Prostate gland (tissue), 2 donors: ENCODE measurements at regions not wholly inside any gene's neighbourhood (a gene's known extent, or its start where the extent isn't known, plus 50 kb on each side); places are given as distances from the start of the nearest gene placed in this dataset.

Source experiments
- DNase-seq: peaks from one replicate; pipeline ENCODE4 v3.0.0-alpha.2; 2019; ENCODE audit warnings: low spot score
- H3K27ac ChIP-seq, 2 donors: fragments of 200-600 bp; sonication (generic); 2 replicates each; pipeline ENCODE4 v1.5.1; 2017 to 2019
- H3K27me3 ChIP-seq: fragments of 200-600 bp; sonication (generic); replicated peaks from 2 replicates; pipeline ENCODE4 v1.5.1; 2019; ENCODE audit not compliant: insufficient read depth
- H3K36me3 ChIP-seq, 2 donors: fragments of 200-600 bp; sonication (generic); 1 replicate in 1 of 2; 2 replicates in 1 of 2; pipeline versions ENCODE4 v1.5.1 to v1.8.1; 2017 to 2019
- H3K4me1 ChIP-seq: fragments of 200-600 bp; sonication (generic); replicated peaks from 2 replicates; pipeline ENCODE4 v1.5.1; 2019
- H3K4me3 ChIP-seq, 2 donors: fragments of 200-600 bp; sonication (generic); 2 replicates each; pipeline ENCODE4 v1.5.1; 2017 to 2019
- H3K9me3 ChIP-seq: fragments of 200-600 bp; sonication (generic); 2 replicates; pipeline ENCODE4 v1.5.1; 2017
- POLR2A ChIP-seq: fragments of 450-650 bp; IDR thresholded peaks from one replicate; pipeline ENCODE4 v1.6.1; 2016; ENCODE audit warnings: antibody characterized with exemption, mild to moderate bottlenecking
- POLR2AphosphoS5 ChIP-seq: sonication (generic); formaldehyde crosslinking; IDR thresholded peaks from one replicate; pipeline ENCODE4 v1.6.1; 2017; ENCODE audit warnings: antibody characterized with exemption
- WGBS: methylation state at CpG from one replicate; pipeline ENCODE4 v1.1.5; 2018; 5-methylcytosine and 5-hydroxymethylcytosine counted together
- intact Hi-C: fragments of 100-400 bp; cut with DNase I; formaldehyde crosslinking; loops from one replicate; pipeline ENCODE4 v1.14.2; 2022
- TF ChIP-seq, protein P1 (sequence below), 4 experiments: fragments of 200-600 bp in 2 of 4; fragments of 450-650 bp in 2 of 4; sonication (generic) in 2 of 4; IDR thresholded peaks; 1 replicate in 3 of 4; 2 replicates in 1 of 4; pipeline ENCODE4 v1.5.1; 2016 to 2019; ENCODE audit warnings: antibody characterized with exemption in 4 of 4, mild to moderate bottlenecking in 2 of 4, moderate library complexity in 2 of 4

DNA sequence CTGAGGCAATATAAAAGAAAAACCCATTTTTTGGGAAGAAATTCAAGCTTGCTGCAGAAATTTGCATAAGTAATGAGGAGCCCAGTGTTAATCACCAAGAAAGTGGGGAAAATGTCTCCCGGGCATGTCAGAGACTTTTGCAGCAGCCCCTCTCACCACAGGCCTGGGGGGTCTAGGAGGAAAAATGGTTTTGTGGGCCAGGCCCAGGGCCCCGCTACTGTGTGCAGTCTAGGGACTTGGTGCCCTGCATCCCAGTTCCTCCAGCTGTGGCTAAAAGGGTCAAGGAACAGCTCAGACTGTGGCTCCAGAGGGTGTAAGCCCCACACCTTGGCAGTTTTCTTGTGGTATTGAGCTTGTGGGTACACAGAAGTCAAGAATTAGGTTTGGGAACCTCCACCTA lies 209.7 kb downstream of the HDGFL1 start:
- no peak overlapping the region for H3K27ac ChIP-seq
- H3K4me1 ChIP-seq, result no peaks in the 10 kb centered on the region
- 96% methylated on average over 2 of the region's 2 CpGs for WGBS
- DNase-seq, result no peak
- intact Hi-C loops, result no loop called here
- H3K4me3 ChIP-seq, result no peak overlapping the region
- no peak for TF ChIP-seq POLR2A
- TF ChIP-seq POLR2AphosphoS5, result no peak
- TF ChIP-seq, protein P1, sequence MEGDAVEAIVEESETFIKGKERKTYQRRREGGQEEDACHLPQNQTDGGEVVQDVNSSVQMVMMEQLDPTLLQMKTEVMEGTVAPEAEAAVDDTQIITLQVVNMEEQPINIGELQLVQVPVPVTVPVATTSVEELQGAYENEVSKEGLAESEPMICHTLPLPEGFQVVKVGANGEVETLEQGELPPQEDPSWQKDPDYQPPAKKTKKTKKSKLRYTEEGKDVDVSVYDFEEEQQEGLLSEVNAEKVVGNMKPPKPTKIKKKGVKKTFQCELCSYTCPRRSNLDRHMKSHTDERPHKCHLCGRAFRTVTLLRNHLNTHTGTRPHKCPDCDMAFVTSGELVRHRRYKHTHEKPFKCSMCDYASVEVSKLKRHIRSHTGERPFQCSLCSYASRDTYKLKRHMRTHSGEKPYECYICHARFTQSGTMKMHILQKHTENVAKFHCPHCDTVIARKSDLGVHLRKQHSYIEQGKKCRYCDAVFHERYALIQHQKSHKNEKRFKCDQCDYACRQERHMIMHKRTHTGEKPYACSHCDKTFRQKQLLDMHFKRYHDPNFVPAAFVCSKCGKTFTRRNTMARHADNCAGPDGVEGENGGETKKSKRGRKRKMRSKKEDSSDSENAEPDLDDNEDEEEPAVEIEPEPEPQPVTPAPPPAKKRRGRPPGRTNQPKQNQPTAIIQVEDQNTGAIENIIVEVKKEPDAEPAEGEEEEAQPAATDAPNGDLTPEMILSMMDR (IDR thresholded peaks at IDR 0.05), result no peak
- no peaks in the 10 kb centered on the region for H3K36me3 ChIP-seq
- no peaks in the 10 kb centered on the region for H3K27me3 ChIP-seq
- H3K9me3 ChIP-seq, result no peaks in the 10 kb centered on the region

DNA sequence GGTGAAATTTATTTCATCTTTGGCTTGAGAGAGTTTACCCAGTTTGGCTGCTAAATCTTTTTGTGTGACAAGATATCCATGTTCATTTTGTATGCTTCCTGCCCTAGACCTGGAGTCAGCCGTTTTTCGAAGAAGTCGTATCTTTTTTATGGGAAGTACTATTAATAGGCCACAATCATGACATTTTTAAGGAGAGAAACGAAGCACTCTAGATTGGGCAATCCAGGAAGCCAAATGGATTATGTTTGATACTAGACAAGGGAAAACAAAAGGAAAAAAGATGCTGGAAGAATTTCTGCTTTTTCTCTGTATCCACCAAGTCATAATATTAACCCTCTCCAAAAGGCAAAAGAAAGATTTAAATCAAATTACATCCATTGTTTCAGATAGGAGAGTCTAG lies 214.6 kb downstream of the HDGFL1 start:
- Histone ChIP-seq H3K4me1 (no peaks in the 10 kb centered on the region), H3K36me3 (no peaks in the 10 kb centered on the region), H3K9me3 (no peaks in the 10 kb centered on the region), H3K27me3 (no peaks in the 10 kb centered on the region), H3K4me3 (no peak overlapping the region), H3K27ac (no peak overlapping the region)
- TF ChIP-seq, protein P1 (IDR thresholded peaks at IDR 0.05), result no peak
- TF ChIP-seq POLR2AphosphoS5 (no peak), POLR2A (no peak)
- WGBS, result 22% methylated on average over 4 of the region's 4 CpGs
- no peak for DNase-seq
- intact Hi-C loops, result no loop called here

DNA sequence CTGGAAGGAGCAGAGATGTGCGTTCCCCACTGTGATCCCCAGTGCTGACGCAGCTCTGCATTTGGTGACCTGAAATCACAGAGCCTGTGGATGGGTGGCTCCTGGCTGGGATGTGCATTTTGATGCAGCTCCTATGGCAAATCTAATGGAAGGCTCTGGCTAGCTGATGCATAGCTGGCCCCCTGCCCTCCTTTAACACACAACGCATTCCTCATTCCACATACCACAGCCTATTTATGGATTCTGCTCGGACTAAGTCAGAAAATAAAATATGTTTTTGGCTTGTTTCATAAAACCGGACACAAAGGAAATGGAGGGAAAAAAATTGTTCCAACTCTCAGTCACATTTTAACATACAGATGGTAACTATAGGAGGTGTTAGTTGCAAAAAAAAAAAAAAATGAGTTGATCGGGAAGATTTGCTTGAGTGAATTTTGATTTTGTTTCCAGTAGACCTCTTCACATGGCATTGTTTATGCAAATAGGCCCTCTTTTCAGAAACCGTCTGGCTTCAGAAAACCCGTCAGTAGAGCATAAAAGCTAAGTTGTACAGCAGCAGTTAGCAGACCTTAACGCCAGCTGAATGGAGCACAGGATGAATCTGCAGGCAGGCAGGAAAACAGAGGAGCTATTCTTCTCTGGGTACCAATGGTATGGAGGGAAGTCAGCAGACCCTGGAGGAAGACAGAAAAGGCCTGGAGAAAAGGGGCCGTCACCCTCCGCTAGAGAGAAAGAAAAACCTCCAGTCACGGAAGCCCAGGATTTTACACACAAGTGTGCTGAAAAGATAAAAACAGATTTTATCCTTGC lies 215.4 kb downstream of the HDGFL1 start:
- no peak for DNase-seq
- intact Hi-C loops, result no loop called here
- no peaks in the 10 kb centered on the region for H3K9me3 ChIP-seq
- 61% methylated on average over 12 of the region's 12 CpGs for WGBS
- no peaks in the 10 kb centered on the region for H3K4me1 ChIP-seq
- H3K27ac ChIP-seq, result no peak overlapping the region
- H3K36me3 ChIP-seq, result no peaks in the 10 kb centered on the region
- TF ChIP-seq POLR2AphosphoS5, result no peak
- TF ChIP-seq, protein P1 (IDR thresholded peaks at IDR 0.05), result no peak
- H3K27me3 ChIP-seq, result no peaks in the 10 kb centered on the region
- no peak overlapping the region for H3K4me3 ChIP-seq

DNA sequence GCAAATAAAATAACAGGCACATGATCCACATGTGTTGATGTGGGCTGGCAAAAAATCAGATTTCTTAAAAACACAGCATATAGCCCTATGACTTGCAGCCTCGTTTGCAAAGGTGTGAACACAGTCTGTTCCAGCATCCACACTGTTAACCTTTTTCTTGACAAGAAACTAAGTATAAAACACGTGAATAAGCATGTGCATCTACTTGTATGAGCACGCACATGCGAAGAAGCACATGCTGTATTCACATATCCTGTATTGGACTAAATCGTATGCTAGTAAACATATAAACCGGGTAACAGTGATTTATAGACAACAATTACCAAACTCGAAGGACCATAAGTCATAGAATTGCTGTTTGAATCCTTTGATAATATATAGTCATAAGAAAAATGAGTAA lies 218.7 kb downstream of the HDGFL1 start:
- H3K9me3 ChIP-seq, result no peaks in the 10 kb centered on the region
- intact Hi-C loops, result no loop called here
- H3K4me3 ChIP-seq, result no peak overlapping the region
- H3K36me3 ChIP-seq, result no peaks in the 10 kb centered on the region
- H3K27ac ChIP-seq, result no peak overlapping the region
- H3K27me3 ChIP-seq, result no peaks in the 10 kb centered on the region
- DNase-seq, result no peak
- TF ChIP-seq, protein P1 (IDR thresholded peaks at IDR 0.05), result no peak
- no peak for TF ChIP-seq POLR2A
- no peak for TF ChIP-seq POLR2AphosphoS5
- H3K4me1 ChIP-seq, result no peaks in the 10 kb centered on the region
- 83% methylated on average over 7 of the region's 7 CpGs for WGBS

DNA sequence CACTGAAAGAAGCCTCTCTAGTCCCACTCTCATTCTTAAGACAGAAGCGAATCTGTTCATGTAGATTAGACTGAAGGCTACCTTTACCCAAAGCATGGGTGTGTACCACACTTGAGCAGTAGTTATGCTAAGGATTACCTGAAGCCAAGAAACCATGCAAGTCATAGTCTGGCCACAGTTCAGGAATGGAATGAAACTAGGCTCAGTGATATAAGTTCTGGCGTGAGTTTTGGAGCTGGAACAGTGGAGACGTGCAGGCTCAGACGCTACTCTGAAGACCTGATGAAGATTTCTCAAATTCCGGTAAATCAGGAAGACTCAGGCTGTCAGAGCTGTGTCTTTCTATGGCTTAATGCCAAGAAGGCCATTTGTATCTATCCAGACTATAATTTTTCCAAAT lies 219.9 kb downstream of the HDGFL1 start:
- intact Hi-C loops, result no loop called here
- no peak overlapping the region for H3K4me3 ChIP-seq

More for the DNA sequence above, 219.9 kb downstream of the HDGFL1 start:
- no peak for DNase-seq
- TF ChIP-seq, protein P1 (IDR thresholded peaks at IDR 0.05), result no peak
- TF ChIP-seq POLR2A, result no peak
- no peak for TF ChIP-seq POLR2AphosphoS5
- H3K4me1 ChIP-seq, result no peaks in the 10 kb centered on the region
- H3K36me3 ChIP-seq, result no peaks in the 10 kb centered on the region
- WGBS, result 65% methylated on average over 5 of the region's 5 CpGs
- no peaks in the 10 kb centered on the region for H3K9me3 ChIP-seq
- H3K27me3 ChIP-seq, result no peaks in the 10 kb centered on the region
- no peak overlapping the region for H3K27ac ChIP-seq
